GM12892 (cell line): ENCODE measurements at regions not wholly inside any gene's neighbourhood (a gene's known extent, or its start where the extent isn't known, plus 50 kb on each side); places are given as distances from the start of the nearest gene placed in this dataset.

ENCODE experiments used
- DNase-seq: peaks from one replicate; pipeline ENCODE4 v3.0.0; 2011; ENCODE audit not compliant: insufficient read length
- FAIRE-seq: peaks from 2 replicates; lab custom pipeline; 2011; peaks lifted over from hg19 to GRCh38; lab: Jason Lieb, UNC
- POLR2A ChIP-seq: IDR thresholded peaks from 2 replicates; pipeline ENCODE4 v1.6.1; 2011; ENCODE audit warnings: low read depth, low read length, control low read depth
- POLR2AphosphoS5 ChIP-seq: IDR thresholded peaks from 2 replicates; pipeline ENCODE4 v1.6.1; 2011; ENCODE audit warnings: low read depth, low read length, control low read depth
- TAF1 ChIP-seq: IDR thresholded peaks from 2 replicates; pipeline ENCODE4 v1.6.1; 2011; ENCODE audit warnings: low read depth, mild to moderate bottlenecking, control low read depth, low read length, borderline replicate concordance

- FAIRE-seq: no peak
These were observed 135.6 kb upstream of the KCNJ15 start for GRCh38 chr21:38120984-38121855.

GRCh38 chr21:38121888-38122720, 134.7 kb upstream of the KCNJ15 start:
- no peak for TF ChIP-seq POLR2A
- no peak for TF ChIP-seq TAF1
- TF ChIP-seq POLR2AphosphoS5: no peak
- DNase-seq (no peak), FAIRE-seq (no peak)

More at GRCh38 chr21:38120984-38121855, 135.6 kb upstream of the KCNJ15 start:
- TF ChIP-seq POLR2A (no peak), TAF1 (no peak), POLR2AphosphoS5 (no peak)
- no peak for DNase-seq

- no peak for DNase-seq
- TF ChIP-seq POLR2AphosphoS5 (no peak), POLR2A (no peak), TAF1 (no peak)
- no peak for FAIRE-seq
These were observed 133.2 kb upstream of the KCNJ15 start for GRCh38 chr21:38123626-38124025.

GRCh38 chr21:38126666-38127303, 130.0 kb upstream of the KCNJ15 start:
- DNase-seq (peak; percentile 5), FAIRE-seq (no peak)
- TF ChIP-seq POLR2AphosphoS5 (no peak), TAF1 (no peak), POLR2A (no peak)

- TF ChIP-seq TAF1 (no peak), POLR2A (no peak), POLR2AphosphoS5 (no peak)
- DNase-seq (no peak), FAIRE-seq (no peak)
These were observed 127.1 kb upstream of the KCNJ15 start for GRCh38 chr21:38129711-38130110.

GRCh38 chr21:38133240-38133639, 123.6 kb upstream of the KCNJ15 start:
- FAIRE-seq: no peak

GRCh38 chr21:38134084-38134873, 122.5 kb upstream of the KCNJ15 start:
- no peak for DNase-seq
- FAIRE-seq: no peak
- no peak for TF ChIP-seq TAF1
- TF ChIP-seq POLR2AphosphoS5: no peak
- TF ChIP-seq POLR2A: no peak

More at GRCh38 chr21:38133240-38133639, 123.6 kb upstream of the KCNJ15 start:
- no peak for DNase-seq
- no peak for TF ChIP-seq POLR2A
- TF ChIP-seq POLR2AphosphoS5: no peak
- TF ChIP-seq TAF1: no peak

- TF ChIP-seq POLR2A (no peak), POLR2AphosphoS5 (no peak), TAF1 (no peak)
- DNase-seq (no peak), FAIRE-seq (no peak)
These were observed 120.6 kb upstream of the KCNJ15 start for GRCh38 chr21:38136201-38136600.

- TF ChIP-seq POLR2A (no peak), POLR2AphosphoS5 (no peak), TAF1 (no peak)
- FAIRE-seq (no peak), DNase-seq (no peak)
These were observed 117.2 kb upstream of the KCNJ15 start for GRCh38 chr21:38139380-38140168.
